Loucy (cell line): ENCODE measurements at regions not wholly inside any gene's neighbourhood (a gene's known extent, or its start where the extent isn't known, plus 50 kb on each side); places are given as distances from the start of the nearest gene placed in this dataset.
"Not testable (repeated sequence)": the region's sequence is repeated elsewhere in the genome, so short reads cannot be mapped to it uniquely, and the experiment has no call there.

Experiments used
- H2AFZ ChIP-seq: fragments of 200-600 bp; sonication (generic); 2 replicates; pipeline ENCODE4 v1.6.0; 2016; ENCODE audit warnings: antibody characterized with exemption, mild to moderate bottlenecking, low read length, moderate library complexity
- H3F3A ChIP-seq: fragments of 200-600 bp; 2 replicates; pipeline ENCODE4 v1.6.0; 2016; ENCODE audit warnings: antibody characterized with exemption, low read depth, mild to moderate bottlenecking
- H3K27me3 ChIP-seq: fragments of 200-600 bp; sonication (generic); 2 replicates; pipeline ENCODE4 v1.6.1; 2014; ENCODE audit warnings: low read length, mild to moderate bottlenecking; ENCODE audit not compliant: insufficient read depth, poor library complexity, severe bottlenecking
- H3K36me3 ChIP-seq: fragments of 200-600 bp; sonication (generic); 2 replicates; pipeline ENCODE4 v1.6.1; 2016; ENCODE audit warnings: low read length; ENCODE audit not compliant: insufficient read depth
- H3K4me1 ChIP-seq: fragments of 200-600 bp; sonication (generic); 2 replicates; pipeline ENCODE4 v1.5.1; 2014; ENCODE audit warnings: low read length, mild to moderate bottlenecking; ENCODE audit not compliant: insufficient read depth, poor library complexity, severe bottlenecking
- H3K4me2 ChIP-seq: fragments of 200-600 bp; sonication (generic); 2 replicates; pipeline ENCODE4 v1.6.0; 2014; ENCODE audit warnings: antibody characterized with exemption, low read length, low read depth, mild to moderate bottlenecking; ENCODE audit not compliant: poor library complexity, severe bottlenecking
- H3K4me3 ChIP-seq: fragments of 200-600 bp; sonication (generic); 2 replicates; pipeline ENCODE4 v1.5.1; 2014; ENCODE audit warnings: low read length, mild to moderate bottlenecking, mixed read lengths; ENCODE audit not compliant: poor library complexity, severe bottlenecking
- H3K79me2 ChIP-seq: fragments of 200-600 bp; sonication (generic); 2 replicates; pipeline ENCODE4 v1.6.1; 2014; ENCODE audit warnings: low read length; ENCODE audit not compliant: insufficient read depth
- H3K9ac ChIP-seq: fragments of 200-600 bp; sonication (generic); 2 replicates; pipeline ENCODE4 v1.6.0; 2014; ENCODE audit warnings: mild to moderate bottlenecking, low read depth, low read length, moderate library complexity; ENCODE audit not compliant: poor library complexity, severe bottlenecking
- H3K9me2 ChIP-seq: fragments of 200-600 bp; sonication (generic); replicated peaks from 2 replicates; pipeline ENCODE4 v1.6.1; 2016; ENCODE audit warnings: low read depth, low read length, mixed read lengths
- H3K9me3 ChIP-seq: fragments of 200-600 bp; sonication (generic); 2 replicates; pipeline ENCODE4 v1.6.1; 2014; ENCODE audit warnings: mild to moderate bottlenecking, antibody characterized with exemption, low read length, low read depth; ENCODE audit not compliant: insufficient read depth
- H4K20me1 ChIP-seq: fragments of 200-600 bp; sonication (generic); 2 replicates; pipeline ENCODE4 v1.6.0; 2014; ENCODE audit warnings: antibody characterized with exemption, low read length, mild to moderate bottlenecking; ENCODE audit not compliant: insufficient read depth, poor library complexity, severe bottlenecking
- CTCF ChIP-seq: fragments of 200-600 bp; sonication (generic); conservative IDR thresholded peaks from 2 replicates; pipeline ENCODE4 v1.5.1; 2014; ENCODE audit warnings: mild to moderate bottlenecking, antibody characterized with exemption, low read length
- EZH2phosphoT487 ChIP-seq: fragments of 200-600 bp; IDR thresholded peaks from 2 replicates; pipeline ENCODE4 v1.6.1; 2018; ENCODE audit warnings: antibody characterized with exemption, mild to moderate bottlenecking, moderate library complexity, borderline replicate concordance

- Histone ChIP-seq H3K9me3 (no peaks in the 10 kb centered on the region), H3K36me3 (no peaks in the 10 kb centered on the region), H3K9me2 (no peaks in the 10 kb centered on the region), H3K4me2 (no peak overlapping the region), H2AFZ (no peak overlapping the region), H3K9ac (no peak overlapping the region), H3K79me2 (no peaks in the 10 kb centered on the region), H3K27me3 (no peaks in the 10 kb centered on the region), H3K4me3 (no peak overlapping the region), H3F3A (no peaks in the 10 kb centered on the region), H3K4me1 (no peaks in the 10 kb centered on the region), H4K20me1 (no peaks in the 10 kb centered on the region)
- TF ChIP-seq CTCF: no peak
- no peak for TF ChIP-seq EZH2phosphoT487
Measured at GRCh38 chr3:8069471-8069870, 432.2 kb upstream of the LMCD1 start.

- Histone ChIP-seq H3K4me3 (no peak overlapping the region), H3F3A (no peaks in the 10 kb centered on the region), H3K4me2 (no peak overlapping the region), H3K36me3 (no peaks in the 10 kb centered on the region), H3K9me3 (no peaks in the 10 kb centered on the region), H2AFZ (no peak overlapping the region), H3K27me3 (no peaks in the 10 kb centered on the region), H4K20me1 (no peaks in the 10 kb centered on the region), H3K9ac (no peak overlapping the region), H3K9me2 (no peaks in the 10 kb centered on the region), H3K79me2 (no peaks in the 10 kb centered on the region), H3K4me1 (no peaks in the 10 kb centered on the region)
- TF ChIP-seq CTCF: no peak
- no peak for TF ChIP-seq EZH2phosphoT487
Measured at GRCh38 chr3:8070011-8070410, 431.6 kb upstream of the LMCD1 start.

- not testable (repeated sequence) for H3K27me3 ChIP-seq, H3F3A ChIP-seq, H3K4me2 ChIP-seq, H4K20me1 ChIP-seq, H3K9me2 ChIP-seq, H2AFZ ChIP-seq, H3K36me3 ChIP-seq, H3K4me1 ChIP-seq, H3K9ac ChIP-seq, H3K4me3 ChIP-seq, H3K9me3 ChIP-seq, H3K79me2 ChIP-seq
Measured at GRCh38 chr3:8074740-8075139, 426.9 kb upstream of the LMCD1 start.

GRCh38 chr3:8077126-8077525 lies 424.5 kb upstream of the LMCD1 start:
- no peaks in the 10 kb centered on the region for H3K4me1 ChIP-seq
- TF ChIP-seq CTCF (no peak), EZH2phosphoT487 (no peak)
- no peaks in the 10 kb centered on the region for H3K36me3 ChIP-seq
- no peaks in the 10 kb centered on the region for H3F3A ChIP-seq
- H3K79me2 ChIP-seq: no peaks in the 10 kb centered on the region
- no peak overlapping the region for H3K9ac ChIP-seq
- no peak overlapping the region for H2AFZ ChIP-seq
- H3K9me2 ChIP-seq: no peaks in the 10 kb centered on the region
- no peak overlapping the region for H3K4me2 ChIP-seq
- no peak overlapping the region for H3K4me3 ChIP-seq
- no peaks in the 10 kb centered on the region for H3K9me3 ChIP-seq
- H4K20me1 ChIP-seq: no peaks in the 10 kb centered on the region
- no peaks in the 10 kb centered on the region for H3K27me3 ChIP-seq
